ENCODE measurements at regions not wholly inside any gene's neighbourhood (a gene's known extent, or its start where the extent isn't known, plus 50 kb on each side); places are given as distances from the start of the nearest gene placed in this dataset.

- DNase-seq (ENCODE audit: insufficient read length, low spot score), result no peak
- no peak for FAIRE-seq
- TF ChIP-seq POU2F2 (IDR thresholded peaks at IDR 0.05; ENCODE audit: low read depth, low read length), result no peak
- no peak for TF ChIP-seq POLR2A (IDR thresholded peaks at IDR 0.05; ENCODE audit: low read depth, low read length)
- no peak for TF ChIP-seq PAX5 (IDR thresholded peaks at IDR 0.05; ENCODE audit: insufficient read depth, low read length, severe bottlenecking)
Observed at GRCh38 chr20:50315586-50316551, 125.2 kb downstream of the CEBPB start.

DNA sequence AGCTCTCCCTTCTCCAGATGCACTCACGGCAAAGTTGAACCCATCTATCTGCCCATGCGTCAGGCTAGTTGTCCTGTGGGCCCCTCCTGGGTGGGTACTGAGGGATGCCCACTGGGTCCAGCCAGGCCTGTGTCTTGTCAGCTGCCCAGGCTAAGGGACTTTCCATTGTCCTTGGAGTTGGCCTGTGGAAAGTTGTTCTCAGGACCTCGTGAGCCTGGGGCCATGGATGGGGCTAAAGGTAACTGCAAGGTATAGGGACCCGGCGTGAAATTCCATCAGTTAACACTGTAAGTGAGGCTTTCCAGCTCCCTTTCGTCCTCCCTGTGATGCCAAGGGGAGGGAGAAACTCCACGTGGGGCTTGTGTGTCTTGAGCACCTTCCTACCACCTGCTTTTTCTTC is 126.5 kb downstream of the CEBPB start:
- no peak for FAIRE-seq
- DNase-seq (ENCODE audit: insufficient read length, low spot score), result no peak
- no peak for TF ChIP-seq SPI1 (IDR thresholded peaks at IDR 0.05; ENCODE audit: low read depth, low read length)
- no peak for TF ChIP-seq TAF1 (IDR thresholded peaks at IDR 0.05; ENCODE audit: low read depth, low read length)
- no peak for TF ChIP-seq POLR2A (IDR thresholded peaks at IDR 0.05; ENCODE audit: low read depth, low read length)
- no peak for TF ChIP-seq PAX5 (IDR thresholded peaks at IDR 0.05; ENCODE audit: insufficient read depth, low read length, severe bottlenecking)
- TF ChIP-seq POU2F2 (IDR thresholded peaks at IDR 0.05; ENCODE audit: low read depth, low read length), result no peak
- no peak for TF ChIP-seq POLR2AphosphoS5 (IDR thresholded peaks at IDR 0.05; ENCODE audit: low read depth, low read length)

DNA sequence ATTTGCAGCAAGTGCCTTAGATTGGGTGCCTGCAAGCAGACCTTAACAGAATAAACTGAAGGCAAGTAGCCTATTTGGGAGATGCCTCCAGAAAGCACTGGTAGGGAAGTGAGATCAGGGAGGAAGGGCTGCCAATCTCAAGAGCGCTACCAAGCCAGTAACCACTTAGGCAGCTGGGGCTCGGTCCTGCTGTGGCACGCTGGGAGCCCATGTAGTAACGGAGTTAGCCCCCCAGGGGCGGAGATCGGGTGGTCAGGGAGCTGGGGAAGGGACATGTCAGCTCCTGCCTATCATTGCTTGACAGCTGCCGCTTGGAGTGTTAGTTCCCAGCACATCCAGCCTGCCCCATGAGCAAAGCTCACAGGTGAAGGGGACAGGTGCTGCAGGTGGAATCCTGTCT is 127.0 kb downstream of the CEBPB start:
- no peak for DNase-seq (ENCODE audit: insufficient read length, low spot score)
- no peak for FAIRE-seq
- no peak for TF ChIP-seq POLR2A (IDR thresholded peaks at IDR 0.05; ENCODE audit: low read depth, low read length)
- no peak for TF ChIP-seq POLR2AphosphoS5 (IDR thresholded peaks at IDR 0.05; ENCODE audit: low read depth, low read length)
- no peak for TF ChIP-seq TAF1 (IDR thresholded peaks at IDR 0.05; ENCODE audit: low read depth, low read length)
- no peak for TF ChIP-seq SPI1 (IDR thresholded peaks at IDR 0.05; ENCODE audit: low read depth, low read length)
- no peak for TF ChIP-seq POU2F2 (IDR thresholded peaks at IDR 0.05; ENCODE audit: low read depth, low read length)
- no peak for TF ChIP-seq PAX5 (IDR thresholded peaks at IDR 0.05; ENCODE audit: insufficient read depth, low read length, severe bottlenecking)

DNA sequence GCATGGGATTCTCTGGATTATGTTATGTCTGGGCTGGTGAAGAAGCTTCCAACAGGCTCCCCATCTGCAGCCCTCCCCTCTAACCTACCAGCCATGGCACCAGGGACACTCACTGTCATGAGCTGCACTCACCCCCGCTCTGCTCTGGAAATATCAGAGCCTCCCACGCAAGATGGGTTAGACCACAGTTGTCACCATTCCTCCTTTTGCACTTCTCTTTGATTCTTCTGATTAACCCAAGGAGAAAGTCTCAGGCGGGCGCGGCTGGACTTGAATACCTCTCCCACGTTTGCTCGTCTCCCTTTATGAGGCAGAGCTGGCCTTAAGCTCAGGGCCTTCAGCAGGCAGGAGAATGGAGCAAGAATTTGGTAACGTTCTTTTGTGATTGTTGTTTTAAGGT is 128.1 kb downstream of the CEBPB start:
- TF ChIP-seq PAX5 (IDR thresholded peaks at IDR 0.05; ENCODE audit: insufficient read depth, low read length, severe bottlenecking) (no peak), POLR2A (IDR thresholded peaks at IDR 0.05; ENCODE audit: low read depth, low read length) (no peak), POLR2AphosphoS5 (IDR thresholded peaks at IDR 0.05; ENCODE audit: low read depth, low read length) (no peak), TAF1 (IDR thresholded peaks at IDR 0.05; ENCODE audit: low read depth, low read length) (no peak), SPI1 (IDR thresholded peaks at IDR 0.05; ENCODE audit: low read depth, low read length) (no peak)
- DNase-seq (ENCODE audit: insufficient read length, low spot score) (no peak), FAIRE-seq (no peak)

DNA sequence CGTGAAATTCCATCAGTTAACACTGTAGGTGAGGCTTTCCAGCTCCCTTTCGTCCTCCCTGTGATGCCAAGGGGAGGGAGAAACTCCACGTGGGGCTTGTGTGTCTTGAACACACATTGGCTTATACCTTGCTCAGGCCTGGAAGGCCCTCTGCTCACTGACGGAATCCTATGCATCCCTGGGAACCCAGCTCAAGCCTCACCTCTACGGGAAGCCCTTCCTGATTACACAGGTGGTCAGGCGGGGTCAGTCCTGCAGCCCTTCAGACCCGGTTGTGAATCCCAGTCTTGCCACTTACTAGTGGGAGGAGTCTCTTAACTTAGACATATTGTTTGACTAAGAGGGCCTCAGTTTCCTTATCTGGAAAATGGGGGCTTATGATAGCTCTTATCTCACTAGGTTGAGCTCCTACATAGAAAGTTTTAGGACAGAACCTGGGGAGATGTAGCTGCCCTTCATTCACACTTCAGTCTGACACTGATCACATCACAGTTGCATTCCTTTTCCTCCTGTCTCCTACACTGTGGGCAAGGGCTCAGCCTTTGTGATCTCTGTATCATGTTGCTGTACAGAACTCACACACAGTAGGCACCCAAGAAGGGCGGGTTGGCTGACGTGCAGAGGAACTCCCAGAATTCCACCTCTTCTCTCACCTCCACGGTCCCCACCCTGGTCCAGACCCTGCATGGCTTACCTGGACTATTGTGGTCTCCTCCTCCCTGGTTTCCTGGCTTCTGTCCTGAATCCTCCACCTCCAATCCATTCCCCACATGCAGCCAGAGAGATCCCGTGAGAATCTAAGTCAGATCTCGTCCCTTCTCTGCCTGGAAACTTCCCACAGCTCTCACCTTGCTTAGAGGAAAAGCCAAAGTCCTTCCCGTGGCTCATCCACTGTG is 129.6 kb downstream of the CEBPB start:
- no peak for FAIRE-seq
- TF ChIP-seq SPI1 (IDR thresholded peaks at IDR 0.05; ENCODE audit: low read depth, low read length), result no peak
- no peak for TF ChIP-seq POU2F2 (IDR thresholded peaks at IDR 0.05; ENCODE audit: low read depth, low read length)
- TF ChIP-seq TAF1 (IDR thresholded peaks at IDR 0.05; ENCODE audit: low read depth, low read length), result no peak
- no peak for TF ChIP-seq POLR2A (IDR thresholded peaks at IDR 0.05; ENCODE audit: low read depth, low read length)
- TF ChIP-seq PAX5 (IDR thresholded peaks at IDR 0.05; ENCODE audit: insufficient read depth, low read length, severe bottlenecking), result no peak
- no peak for TF ChIP-seq POLR2AphosphoS5 (IDR thresholded peaks at IDR 0.05; ENCODE audit: low read depth, low read length)

GRCh38 chr20:50320901-50321796 is 130.5 kb downstream of the CEBPB start:
- no peak for FAIRE-seq
- no peak for DNase-seq (ENCODE audit: insufficient read length, low spot score)
- TF ChIP-seq POLR2A (IDR thresholded peaks at IDR 0.05; ENCODE audit: low read depth, low read length) (no peak), TAF1 (IDR thresholded peaks at IDR 0.05; ENCODE audit: low read depth, low read length) (no peak), PAX5 (IDR thresholded peaks at IDR 0.05; ENCODE audit: insufficient read depth, low read length, severe bottlenecking) (no peak)

More for the DNA sequence above, 129.6 kb downstream of the CEBPB start:
- no peak for DNase-seq (ENCODE audit: insufficient read length, low spot score)

DNA sequence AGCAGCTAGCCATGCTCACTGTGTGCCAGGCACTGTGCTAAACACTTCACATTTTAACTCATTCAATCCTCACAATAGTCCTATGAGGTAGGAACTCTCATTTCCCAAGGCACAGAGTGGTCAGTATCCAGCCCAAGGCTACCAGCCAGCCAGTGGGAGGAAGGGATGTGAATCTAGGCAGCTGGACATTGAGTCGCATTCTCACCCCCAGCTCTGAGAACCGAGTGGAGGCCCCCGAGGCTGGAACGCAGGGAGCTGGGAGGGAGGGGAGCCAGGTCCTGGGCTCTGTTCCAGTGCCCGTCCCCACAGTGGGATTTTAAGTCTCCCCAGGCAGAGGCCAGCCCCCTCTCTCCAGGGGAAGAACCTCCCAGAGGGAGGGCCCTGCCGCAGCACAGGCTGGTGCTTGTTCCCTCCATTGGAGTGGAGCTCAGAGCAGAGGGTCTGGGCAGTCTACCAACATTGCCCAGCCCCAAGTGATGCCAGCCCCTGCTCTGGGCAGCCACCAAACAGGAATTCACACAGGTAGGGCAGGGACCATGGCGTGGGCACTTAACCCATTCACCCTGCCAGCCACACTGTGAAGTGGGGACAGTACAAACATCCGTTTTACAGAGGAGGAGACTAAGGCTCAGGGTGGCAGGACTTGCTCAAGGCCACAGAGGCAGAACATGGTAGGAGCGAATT is 131.3 kb downstream of the CEBPB start:
- FAIRE-seq, result no peak
- DNase-seq (ENCODE audit: insufficient read length, low spot score), result no peak
- TF ChIP-seq SPI1 (IDR thresholded peaks at IDR 0.05; ENCODE audit: low read depth, low read length), result no peak
- TF ChIP-seq POLR2A (IDR thresholded peaks at IDR 0.05; ENCODE audit: low read depth, low read length), result no peak
- TF ChIP-seq PAX5 (IDR thresholded peaks at IDR 0.05; ENCODE audit: insufficient read depth, low read length, severe bottlenecking), result no peak
- no peak for TF ChIP-seq POLR2AphosphoS5 (IDR thresholded peaks at IDR 0.05; ENCODE audit: low read depth, low read length)
- TF ChIP-seq TAF1 (IDR thresholded peaks at IDR 0.05; ENCODE audit: low read depth, low read length), result no peak
- TF ChIP-seq POU2F2 (IDR thresholded peaks at IDR 0.05; ENCODE audit: low read depth, low read length), result no peak

DNA sequence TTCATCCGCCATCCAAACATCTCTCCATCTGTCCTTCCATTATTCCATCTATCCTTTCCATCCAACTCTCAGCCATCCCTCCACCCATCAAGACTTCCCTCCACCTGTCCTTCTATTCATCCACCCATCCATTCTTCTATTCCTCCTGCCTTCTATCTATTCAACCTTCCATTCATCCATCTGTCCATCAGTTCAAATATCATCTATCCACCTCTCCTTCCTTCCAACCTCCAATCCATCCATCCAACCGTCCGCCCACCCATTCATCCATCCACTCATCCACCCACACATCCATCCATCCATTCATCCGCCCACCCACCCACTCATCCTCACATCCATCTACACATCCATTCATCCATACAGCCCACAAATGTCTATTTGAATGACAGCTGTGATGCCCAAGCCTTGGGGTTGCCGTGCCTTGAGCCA is 132.1 kb downstream of the CEBPB start:
- no peak for FAIRE-seq
- TF ChIP-seq POLR2AphosphoS5 (IDR thresholded peaks at IDR 0.05; ENCODE audit: low read depth, low read length), result no peak
- no peak for TF ChIP-seq POLR2A (IDR thresholded peaks at IDR 0.05; ENCODE audit: low read depth, low read length)
- TF ChIP-seq SPI1 (IDR thresholded peaks at IDR 0.05; ENCODE audit: low read depth, low read length), result no peak
- no peak for TF ChIP-seq TAF1 (IDR thresholded peaks at IDR 0.05; ENCODE audit: low read depth, low read length)
- TF ChIP-seq POU2F2 (IDR thresholded peaks at IDR 0.05; ENCODE audit: low read depth, low read length), result no peak
- TF ChIP-seq PAX5 (IDR thresholded peaks at IDR 0.05; ENCODE audit: insufficient read depth, low read length, severe bottlenecking), result no peak

More for the DNA sequence above, 132.1 kb downstream of the CEBPB start:
- no peak for DNase-seq (ENCODE audit: insufficient read length, low spot score)
